Ureter (tissue), 1 donor: ENCODE measurements at regions not wholly inside any gene's neighbourhood (a gene's known extent, or its start where the extent isn't known, plus 50 kb on each side); places are given as distances from the start of the nearest gene placed in this dataset.
A peak's percentile ranks its signal among the peaks of the same experiment; 100 is the strongest.

Experiments
- DNase-seq: peaks from one replicate; pipeline ENCODE4 v3.0.0-alpha.2; 2020; ENCODE audit warnings: low spot score
- donor health status: DM: yes; HTN: yes; CAD: no.

DNA sequence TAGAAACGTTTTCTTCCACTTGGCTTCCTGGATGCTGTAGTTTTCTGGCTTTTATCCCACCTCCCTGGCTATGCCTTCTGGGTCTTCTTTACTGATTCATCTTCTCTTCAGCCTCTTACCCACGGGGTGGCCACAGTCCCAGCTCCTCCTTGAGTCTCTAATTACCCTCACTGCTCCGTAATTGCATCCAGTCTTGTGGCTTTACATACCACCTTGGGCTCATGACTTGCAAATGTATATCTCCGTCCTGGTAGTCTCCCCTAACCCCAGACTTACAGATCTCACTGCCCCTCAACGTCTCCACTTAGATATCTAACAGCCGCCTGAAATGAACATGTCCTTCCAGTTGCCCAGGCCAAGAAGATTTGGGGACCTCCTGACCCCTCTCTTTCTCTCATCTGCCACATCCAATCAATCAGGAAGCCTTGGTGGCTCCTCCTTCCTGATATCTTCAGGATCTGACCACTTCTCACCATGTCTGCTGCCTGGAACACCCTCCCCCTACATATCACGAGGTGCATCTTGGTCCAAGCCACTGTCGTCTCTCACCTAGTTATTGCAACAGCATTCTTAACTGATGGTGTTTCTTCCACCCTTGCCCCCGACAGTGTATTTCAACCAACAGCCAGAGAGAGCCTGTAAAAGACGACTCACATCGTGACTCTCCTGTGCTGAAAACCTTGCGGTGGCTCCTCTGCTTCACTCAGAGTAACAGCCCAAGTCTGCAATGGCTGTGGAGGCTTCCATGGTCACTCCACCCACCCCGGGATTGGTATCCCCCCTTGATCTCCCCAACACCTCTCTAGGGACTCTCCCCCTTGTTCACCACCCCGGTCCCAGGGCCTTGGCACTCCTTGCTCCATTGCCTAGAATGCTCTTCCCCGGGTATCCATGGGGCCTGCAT, 219.0 kb upstream of the POU3F1 start:
- DNase-seq, result no peak

DNA sequence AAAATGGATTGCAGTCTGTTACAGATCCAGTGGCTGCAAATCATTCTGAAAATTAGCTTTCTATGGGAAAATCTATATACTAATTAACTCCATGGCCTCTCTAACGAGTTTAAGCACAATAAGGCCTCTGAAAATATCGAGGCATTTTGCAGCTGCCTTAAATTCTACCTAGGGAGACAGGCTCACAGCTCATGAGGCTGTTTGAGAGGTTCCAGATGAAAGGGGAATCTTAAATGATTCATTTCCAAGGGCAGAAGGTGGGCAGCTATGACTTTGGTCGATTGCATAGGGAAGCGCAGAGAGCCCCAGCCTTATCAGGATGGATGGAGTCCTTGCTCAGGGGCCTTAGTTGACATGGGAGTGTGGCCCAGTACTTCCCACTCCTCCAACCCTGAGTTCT, 216.8 kb upstream of the POU3F1 start:
- DNase-seq, result no peak

DNA sequence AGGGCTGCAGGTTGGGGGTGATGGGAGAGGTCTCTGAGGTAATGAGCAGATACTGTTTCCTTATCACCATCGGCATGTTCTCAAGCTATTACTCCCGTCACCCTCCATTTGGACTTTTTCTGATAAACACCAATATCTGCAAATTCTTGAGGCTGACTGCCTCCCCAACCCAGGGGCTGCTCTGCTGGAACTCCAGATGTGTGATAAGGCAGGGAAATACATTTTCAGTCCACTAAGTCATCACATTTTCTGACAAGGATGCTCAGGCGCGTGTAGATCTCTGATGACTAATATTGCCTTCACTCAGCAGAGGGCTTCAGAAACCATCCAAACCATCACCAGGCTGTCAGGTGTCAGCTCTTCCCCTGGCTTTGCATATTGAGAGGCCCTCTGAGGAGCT, 215.0 kb upstream of the POU3F1 start:
- DNase-seq, result no peak

GRCh38 chr1:38258085-38258627, 211.6 kb upstream of the POU3F1 start:
- DNase-seq, result no peak

DNA sequence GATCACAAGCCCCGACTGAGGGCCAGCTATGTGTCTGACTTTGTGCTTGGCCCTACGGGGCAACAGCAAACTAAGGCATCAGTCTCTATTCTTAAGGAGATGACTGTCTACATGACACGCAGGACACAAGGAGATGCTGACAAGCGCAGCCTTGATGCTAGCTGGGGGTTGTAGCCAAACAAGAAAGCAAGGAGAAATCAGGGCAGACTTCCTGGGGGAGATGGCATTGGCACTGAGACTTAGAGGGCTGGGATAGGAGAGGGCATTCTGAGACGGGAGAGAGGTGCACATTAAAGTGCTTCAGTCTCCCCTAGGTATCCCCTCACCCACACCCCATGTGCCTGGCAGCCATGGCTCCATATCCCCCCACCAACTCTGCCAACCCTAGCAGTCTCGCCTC, 210.8 kb upstream of the POU3F1 start:
- DNase-seq, result no peak

GRCh38 chr1:38256072-38256471, 209.5 kb upstream of the POU3F1 start:
- DNase-seq, result no peak

GRCh38 chr1:38253314-38253713, 206.7 kb upstream of the POU3F1 start:
- DNase-seq, result no peak

DNA sequence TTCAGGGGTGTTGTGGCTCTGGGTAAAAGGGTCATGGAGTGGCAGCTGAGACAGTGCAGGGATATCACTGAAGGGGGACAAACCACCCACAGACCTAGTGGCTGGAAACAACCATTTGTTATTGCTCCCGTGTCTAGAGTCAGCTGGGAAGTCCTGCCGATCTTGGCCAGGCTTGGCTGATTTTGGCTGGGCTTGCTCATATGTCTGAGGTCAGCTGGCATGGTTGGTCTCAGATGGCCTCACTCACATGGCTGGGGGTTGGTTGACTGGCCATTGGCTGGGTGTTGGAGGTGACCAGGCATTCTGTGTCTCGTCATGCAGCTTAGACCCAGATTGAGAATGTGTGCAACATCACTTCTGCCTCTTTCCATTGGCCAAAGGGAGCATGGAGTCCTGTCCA, 203.8 kb upstream of the POU3F1 start:
- no peak for DNase-seq

- DNase-seq, result no peak
These were observed 202.4 kb upstream of the POU3F1 start for GRCh38 chr1:38249001-38249400.

DNA sequence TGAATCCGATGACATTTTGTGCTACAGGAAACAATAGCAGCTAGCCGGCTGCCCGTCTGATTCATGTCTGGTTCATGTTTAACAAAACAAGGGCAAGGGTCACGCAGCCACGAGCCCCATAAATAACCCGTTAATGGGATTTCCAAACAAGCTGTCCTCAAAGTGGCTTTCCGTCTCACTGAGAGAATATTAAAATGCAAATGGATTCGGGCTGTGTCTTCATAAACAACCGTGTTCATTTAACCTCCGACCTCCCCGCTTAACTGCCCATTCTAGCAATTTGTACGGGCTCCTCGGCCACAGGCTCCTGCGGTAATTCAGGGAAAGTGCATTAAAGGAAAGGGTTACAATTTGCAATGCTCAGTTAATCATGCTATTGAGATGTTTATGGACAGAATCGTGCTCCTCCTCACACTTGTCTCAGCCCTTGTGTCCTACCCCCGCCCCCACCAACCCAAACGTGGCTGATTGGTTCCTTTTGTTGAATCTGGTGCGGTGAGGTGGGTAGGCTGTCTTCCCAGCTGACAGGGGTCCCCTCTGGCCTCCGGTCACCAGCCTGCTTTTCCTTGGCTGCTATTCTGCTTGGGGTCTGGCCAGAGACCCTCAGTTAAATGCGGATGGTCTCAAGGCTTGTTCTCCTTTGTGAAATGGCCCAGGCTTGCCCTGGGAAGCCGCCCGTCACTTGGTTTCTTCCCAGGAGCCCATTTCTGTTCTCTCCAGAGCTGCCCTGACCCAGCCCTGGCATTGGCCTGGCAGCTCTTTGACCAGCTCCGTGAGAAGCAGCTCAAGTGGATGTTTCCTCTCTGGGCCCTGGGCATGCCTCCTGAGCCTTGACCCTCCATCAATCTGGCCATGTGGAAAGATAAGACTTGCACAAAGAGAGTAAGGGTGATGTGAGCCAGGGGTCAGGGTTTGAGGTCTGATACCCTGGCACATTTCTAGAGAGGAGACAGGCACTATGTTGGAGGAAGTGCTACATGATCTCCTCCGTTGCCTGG, 200.7 kb upstream of the POU3F1 start:
- DNase-seq, result peak; percentile 51

DNA sequence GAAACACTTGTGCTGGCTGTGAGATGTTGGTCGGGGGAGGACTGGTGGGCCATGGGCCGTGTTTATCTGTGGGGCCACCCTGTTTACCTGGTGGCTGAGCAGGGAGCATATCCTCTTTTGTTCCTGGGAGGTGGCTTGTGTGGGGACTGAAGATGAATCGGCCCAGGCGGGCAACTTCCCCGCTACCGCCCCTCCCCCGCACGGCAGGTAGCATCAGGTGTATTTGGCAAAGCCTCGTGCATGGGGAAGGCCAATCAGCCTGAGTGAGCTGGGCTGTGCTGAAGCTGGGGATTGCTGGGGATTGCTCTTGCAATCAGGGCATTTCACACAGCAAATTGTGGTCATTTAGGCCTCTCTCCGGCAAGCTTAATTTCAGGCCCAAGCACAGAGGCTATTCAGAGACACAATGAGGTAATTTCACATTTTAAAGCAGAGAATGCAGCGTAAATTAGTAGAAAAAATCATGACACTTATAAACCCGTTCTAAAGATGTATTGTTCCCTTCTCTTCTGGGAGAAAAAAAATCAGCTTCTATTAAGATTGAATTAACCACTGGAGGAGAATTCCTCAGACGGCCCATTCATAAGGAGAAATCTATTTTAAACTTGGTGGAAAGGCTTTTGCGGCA, 197.7 kb upstream of the POU3F1 start:
- no peak for DNase-seq

- peak; percentile 53 for DNase-seq
These were observed 196.5 kb upstream of the POU3F1 start for GRCh38 chr1:38243106-38243505.

DNA sequence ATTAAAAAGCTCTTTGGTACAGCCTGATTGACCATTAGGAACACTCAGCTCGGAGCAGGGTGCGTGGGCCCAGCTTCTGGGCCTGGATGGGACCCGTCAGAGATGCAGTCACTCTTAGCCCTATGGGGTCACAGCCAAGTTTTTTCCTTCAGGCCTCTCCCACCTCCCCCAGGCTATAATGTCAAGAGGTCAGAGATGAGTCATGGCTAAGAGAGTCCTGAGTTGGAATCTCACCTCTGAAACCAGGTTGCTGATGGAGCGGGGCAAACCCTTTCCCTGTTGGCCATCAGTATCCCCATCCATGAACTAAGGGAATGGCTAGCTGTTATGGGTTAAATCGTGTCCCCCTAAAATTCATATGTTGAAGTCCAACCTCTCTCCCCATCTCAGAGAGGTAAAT, 195.9 kb upstream of the POU3F1 start:
- DNase-seq, result no peak

DNA sequence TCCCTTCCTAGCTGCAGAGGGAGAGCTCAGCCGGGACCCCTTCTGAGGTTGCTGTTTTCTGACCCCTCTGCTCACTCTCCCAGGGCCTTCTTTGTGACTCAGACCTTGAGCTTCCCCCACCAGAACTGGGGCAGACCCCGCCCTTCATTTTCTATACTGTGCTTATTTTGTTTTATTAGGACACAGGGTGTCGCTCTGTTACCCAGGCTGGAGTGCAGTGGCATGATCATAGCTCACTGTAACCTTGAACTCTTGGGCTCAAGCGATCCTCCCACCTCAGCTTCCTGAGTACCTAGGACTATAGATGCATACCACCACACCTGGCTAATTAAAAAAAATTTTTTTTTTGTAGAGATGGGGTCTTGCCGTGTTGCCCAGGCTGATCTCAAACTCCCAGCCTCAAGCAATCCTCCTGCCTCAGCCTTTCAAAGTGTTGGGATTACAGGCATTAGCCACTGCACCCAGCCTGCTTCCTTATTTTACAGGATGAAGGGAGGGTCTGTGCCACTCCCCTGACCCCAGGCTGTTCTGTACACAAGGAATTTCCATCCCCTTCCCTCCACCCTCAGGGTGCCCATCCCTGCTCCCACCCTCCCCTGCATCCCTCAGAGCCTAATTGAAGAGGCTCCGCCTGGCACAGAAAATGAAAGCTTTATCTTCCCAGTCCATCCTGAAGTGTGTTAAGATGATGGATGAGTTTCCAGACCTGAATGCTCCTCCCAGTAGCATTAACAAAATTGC, 195.2 kb upstream of the POU3F1 start:
- DNase-seq, result no peak

DNA sequence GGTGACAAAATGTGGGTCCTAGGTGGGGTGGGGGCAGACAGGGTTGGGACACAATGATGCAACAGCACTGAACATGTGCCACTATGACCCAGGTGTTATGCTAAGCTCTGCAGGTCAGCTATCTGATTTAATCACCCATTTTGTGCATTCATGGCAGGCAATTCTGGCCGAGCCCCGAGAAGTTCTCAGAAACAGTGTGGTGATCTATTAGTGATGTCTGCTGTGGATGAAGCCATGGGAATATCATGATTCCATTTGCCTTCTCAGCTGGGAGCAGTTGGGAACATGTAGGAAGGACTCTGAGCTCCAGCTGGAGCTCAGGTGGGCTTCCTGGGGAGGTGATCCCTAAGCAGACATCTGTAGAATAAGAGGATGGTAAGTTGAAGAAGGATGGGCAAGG, 194.0 kb upstream of the POU3F1 start:
- no peak for DNase-seq

DNA sequence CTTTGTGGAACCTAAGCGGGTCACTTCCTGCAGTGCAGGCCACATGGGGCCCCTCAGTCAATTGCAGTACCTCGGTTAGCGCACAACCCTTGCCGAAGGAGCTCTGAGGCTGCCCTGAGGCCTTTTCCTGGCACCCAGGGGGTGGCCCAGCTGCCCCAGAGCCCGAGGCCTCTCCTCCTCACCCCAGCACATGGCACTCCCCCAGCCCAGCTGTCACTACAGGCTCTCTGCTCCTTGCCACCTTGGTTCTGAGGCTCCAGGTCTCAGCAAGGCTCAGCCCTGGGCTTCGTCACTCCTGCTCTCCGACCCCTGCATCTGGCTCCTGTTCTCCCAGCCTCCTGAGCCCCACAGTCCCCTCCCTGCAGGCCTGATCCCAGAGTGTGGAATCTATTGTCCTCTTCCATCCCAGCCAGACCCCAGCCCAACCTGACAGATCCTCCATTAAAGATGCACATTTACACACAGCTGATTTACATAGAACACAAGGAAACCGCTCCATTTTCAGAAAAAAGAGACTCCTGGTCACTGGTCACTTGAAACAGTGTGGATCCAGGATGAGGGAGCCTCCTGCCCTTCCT, 192.8 kb upstream of the POU3F1 start:
- DNase-seq, result no peak

- DNase-seq, result no peak
These were observed 191.7 kb upstream of the POU3F1 start for GRCh38 chr1:38238294-38238693.

DNA sequence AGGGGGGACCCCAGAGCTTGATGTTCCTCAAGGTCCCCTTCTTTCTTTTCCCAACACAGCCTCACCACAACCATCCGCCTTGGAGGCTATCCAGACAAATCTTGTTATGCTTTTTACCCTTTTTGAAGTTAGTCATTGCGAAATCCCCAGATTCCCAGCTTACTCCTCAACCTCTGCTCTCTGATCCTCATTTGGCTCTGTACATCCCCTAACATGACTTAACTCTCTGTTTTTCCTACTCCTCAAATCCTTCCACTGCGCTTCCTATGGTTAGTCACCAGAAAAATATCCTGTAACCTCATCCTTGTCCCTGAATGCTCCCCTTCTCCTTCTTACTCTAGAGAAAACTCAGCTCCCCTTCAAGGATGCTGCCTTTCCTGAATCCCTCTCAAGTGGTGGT, 189.1 kb upstream of the POU3F1 start:
- DNase-seq, result no peak

DNA sequence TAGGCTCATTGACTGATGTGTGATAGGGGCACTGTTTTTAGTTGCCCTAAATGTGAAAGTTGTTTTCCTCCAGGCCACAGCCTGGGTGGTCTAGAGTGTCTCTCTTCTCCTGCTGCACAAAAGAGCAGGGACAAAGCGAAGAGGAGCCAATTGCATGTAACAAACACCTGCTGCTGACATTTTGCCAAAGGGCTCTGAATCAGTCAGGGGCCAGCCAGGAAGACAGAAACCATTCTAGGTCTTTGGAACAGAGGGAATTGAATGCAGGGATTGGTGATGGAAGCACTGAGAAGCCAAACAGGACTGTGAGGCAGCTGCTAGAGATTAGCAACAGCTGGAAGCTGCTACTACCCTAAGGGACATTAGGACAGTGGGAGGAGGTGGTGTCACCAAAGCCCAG, 185.3 kb upstream of the POU3F1 start:
- no peak for DNase-seq

DNA sequence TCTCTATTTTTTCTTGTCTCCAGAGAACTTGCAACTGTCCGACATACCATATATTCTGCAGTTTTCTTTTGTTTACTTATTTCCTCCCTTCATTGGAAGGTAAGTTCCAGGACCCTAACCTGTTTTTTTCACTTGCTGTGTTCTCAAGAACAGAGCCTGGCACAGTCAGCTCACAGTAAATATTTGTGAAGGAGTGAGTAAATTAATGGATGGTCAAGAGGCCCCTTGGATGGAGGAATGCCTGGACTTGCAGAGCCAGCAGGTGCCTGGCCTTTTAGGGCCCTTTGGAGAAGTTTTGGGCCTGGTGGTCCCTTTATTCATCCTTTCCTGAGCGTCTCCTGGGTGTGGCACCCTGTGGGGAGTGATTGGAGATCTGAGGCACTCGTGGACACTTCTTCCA, 182.1 kb upstream of the POU3F1 start:
- DNase-seq, result no peak

DNA sequence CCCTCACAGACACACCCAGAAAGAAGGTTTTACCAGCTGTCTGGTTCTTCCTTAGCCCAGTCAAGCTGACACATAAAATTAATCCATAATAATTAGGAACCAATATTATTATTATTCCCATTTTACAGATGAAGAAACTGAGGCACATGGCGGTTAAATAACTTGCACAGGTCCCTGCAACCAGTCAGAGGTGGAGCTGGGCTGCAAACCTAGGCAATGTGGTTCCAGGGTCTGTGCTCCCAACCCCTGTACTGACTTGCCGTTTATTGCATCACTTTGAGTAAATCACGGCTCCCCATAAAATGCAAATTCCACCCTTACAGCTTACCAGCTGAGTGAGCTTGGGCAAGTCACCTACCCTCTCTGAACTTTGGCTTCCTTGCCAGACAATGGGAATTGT, 179.2 kb upstream of the POU3F1 start:
- no peak for DNase-seq
